AML-193 (cell line): ENCODE measurements at regions not wholly inside any gene's neighbourhood (a gene's known extent, or its start where the extent isn't known, plus 50 kb on each side); places are given as distances from the start of the nearest gene placed in this dataset.

Experiments
- DNase-seq, 2 experiments: peaks; one replicate each; lab custom pipeline; 2025; lab: John Stamatoyannopoulos, UW

DNA sequence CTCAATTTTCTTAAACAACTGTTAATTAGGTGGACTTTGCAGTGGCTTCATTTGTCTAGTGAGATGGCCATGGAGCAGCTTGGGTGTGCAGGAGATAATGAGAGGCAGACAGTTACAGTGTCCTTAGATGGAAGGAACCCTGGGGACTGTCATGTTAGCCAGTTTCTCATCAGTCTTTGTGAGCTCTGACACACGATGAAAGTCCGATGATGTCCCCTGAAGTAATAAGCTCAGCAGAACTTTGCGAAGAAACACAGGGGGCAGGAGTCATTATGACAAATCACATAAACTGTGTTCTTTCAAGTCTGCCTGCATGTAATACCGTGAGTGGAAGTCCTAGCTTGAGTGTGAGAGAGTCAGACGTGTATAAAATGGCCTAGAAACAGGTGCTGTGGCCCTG is 201.8 kb downstream of the DRD1 start:
- no peak for DNase-seq

- DNase-seq, result no peak
Observed at GRCh38 chr5:175238326-175238725, 205.7 kb downstream of the DRD1 start.

DNA sequence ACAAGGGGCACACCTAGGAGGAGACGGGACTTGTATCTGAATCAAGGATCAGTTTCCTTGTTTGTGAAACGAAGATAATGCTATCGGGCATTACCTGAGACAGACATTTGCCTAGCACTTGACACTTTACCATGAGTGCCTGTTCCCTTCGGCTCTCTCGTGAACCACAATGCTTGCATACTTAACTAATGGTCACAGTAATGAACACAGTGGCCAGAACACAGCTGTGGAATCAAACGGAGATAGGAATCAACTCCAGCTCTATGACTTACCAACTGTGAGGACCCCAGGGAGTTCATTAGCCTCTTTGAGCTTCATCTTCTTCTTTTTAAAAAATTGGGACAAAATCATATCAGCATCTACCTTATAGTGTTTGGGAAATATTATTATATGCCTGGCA is 207.8 kb downstream of the DRD1 start:
- no peak for DNase-seq

GRCh38 chr5:175235251-175235960 is 208.6 kb downstream of the DRD1 start:
- DNase-seq, result no peak

- no peak for DNase-seq
Observed at GRCh38 chr5:175230299-175230698, 213.7 kb downstream of the DRD1 start.

GRCh38 chr5:175226506-175226905 is 217.5 kb downstream of the DRD1 start:
- no peak for DNase-seq

- no peak for DNase-seq
Observed at GRCh38 chr5:175223291-175223690, 220.7 kb downstream of the DRD1 start.

- no peak for DNase-seq
Observed at GRCh38 chr5:175222621-175223020, 221.4 kb downstream of the DRD1 start.

DNA sequence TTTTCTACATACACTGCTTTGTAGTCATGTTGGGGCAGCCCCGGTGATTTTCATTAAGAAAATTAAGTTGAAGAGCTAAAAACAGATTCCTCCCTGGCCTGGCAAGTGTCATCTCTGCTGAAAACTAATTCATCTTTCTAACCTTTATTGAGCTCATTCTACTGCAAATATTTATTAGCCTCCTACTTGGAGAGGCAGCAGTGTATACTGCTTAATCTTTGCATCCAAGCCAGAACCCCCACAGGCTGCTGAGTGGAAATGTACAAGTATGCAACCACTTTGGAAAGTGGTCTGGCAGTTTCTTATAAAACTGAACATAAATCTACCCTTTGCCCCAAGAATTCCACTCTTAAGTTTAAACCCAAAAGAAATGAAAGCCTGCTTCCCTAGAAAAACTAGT is 223.4 kb downstream of the DRD1 start:
- DNase-seq, result no peak

GRCh38 chr5:175219366-175219765 is 224.6 kb downstream of the DRD1 start:
- DNase-seq, result no peak

DNA sequence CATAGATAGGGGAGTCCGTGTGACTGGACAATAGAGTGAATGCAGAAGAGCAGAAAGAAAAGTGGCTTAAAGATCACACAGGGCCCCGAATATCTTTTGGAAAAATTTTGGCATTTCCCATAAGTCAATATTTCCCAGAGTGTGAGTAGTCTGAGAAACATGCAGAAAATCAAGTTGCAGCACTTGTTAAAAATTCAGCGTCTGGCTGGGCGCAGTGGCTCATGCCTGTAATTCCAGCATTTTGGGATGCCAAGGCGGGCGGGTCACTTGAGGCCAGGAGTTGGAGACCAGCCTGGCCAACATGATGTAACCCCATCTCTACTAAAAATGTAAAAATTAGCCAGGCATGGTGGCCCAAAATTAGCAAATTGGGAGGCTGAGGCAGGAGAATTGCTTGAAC is 227.0 kb downstream of the DRD1 start:
- no peak for DNase-seq

DNA sequence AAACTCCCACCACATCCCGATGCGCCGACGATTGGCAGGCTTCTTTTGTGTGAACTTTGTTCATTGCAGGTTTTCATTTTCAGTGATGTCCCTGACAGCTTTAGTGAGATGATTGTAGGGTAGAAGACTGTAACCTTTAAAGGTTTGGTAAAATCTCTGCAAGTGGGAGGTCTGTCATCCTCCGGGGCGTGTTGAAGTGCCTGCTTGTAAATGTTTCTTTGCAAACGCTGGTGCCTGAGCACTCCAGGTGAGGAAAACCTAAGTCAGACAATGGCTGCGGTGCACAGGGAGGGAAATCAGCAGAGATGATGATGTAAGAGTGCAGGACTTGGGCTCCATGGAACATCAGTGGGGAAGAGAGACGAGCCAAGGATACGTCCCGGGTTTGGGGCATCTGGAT is 228.1 kb downstream of the DRD1 start:
- no peak for DNase-seq

- no peak for DNase-seq
Observed at GRCh38 chr5:175214152-175214551, 229.8 kb downstream of the DRD1 start.

- no peak for DNase-seq
Observed at GRCh38 chr5:175211956-175212756, 231.8 kb downstream of the DRD1 start.

- DNase-seq, result no peak
Observed at GRCh38 chr5:175207321-175208040, 236.5 kb downstream of the DRD1 start.

DNA sequence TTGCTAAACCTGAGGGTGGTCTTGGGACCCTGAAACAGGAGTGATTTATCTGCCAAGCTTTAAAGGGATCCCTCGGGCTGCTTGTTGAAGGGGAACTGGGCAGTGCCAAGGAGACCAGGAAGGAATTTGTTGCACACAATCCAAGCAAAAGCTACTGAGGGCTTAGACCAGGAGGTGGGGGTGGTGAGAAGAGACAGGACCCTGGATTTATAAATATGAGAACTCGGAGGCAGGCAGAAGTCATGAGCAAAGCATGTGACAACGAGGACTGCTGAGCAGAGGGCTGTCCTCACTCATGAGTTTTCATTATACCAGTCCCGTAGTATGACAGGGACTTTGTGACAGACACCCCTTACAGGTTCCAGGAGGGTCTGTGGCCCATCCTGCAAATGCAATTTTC is 237.3 kb downstream of the DRD1 start:
- no peak for DNase-seq

DNA sequence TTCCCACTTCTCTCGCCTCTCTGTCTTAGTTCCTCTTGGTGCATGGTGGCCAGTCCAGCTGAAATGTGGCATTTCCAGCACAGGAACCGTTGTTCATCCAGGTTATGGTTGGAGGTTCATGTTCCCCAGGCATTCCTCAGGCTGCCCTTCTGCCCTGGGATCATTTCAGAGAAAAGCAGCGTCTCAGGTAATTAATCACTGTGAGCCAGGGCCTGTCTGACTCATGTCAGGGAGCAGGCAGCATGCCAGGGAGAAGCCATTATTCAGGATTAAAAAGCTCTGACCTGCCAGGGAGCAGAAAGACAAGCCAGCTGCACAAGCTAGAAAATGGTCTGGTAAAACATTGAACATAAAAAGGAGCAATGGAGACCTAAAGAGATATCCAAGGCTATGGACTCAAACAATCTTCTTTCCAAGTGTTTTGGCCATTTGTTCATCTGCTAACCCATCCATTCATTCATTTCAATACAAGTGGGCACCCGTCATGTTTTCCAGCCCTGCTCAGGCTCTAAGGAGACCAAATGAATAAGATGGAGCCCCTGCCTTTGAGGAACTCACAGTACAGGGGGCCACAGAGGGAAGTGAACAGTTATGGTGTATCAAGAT is 241.4 kb downstream of the DRD1 start:
- no peak for DNase-seq

DNA sequence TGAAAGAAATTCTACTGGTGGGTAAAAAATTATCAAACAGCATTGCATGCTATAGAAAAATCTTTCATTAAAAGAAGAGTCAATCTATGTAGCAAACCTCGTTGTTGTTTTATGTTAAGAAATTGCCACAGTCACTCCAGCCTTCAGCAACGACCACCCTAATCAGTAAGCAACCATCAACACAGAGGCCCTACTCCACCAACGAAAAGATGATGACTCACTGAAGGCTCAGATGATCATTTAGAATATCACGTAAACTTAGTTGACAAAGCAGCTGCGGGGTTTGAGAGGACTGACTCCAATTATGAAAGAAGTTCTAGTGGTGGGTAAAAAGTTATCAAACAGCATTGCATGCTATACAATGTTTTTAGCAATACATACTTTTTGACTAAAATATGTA is 242.6 kb downstream of the DRD1 start:
- DNase-seq, result no peak

DNA sequence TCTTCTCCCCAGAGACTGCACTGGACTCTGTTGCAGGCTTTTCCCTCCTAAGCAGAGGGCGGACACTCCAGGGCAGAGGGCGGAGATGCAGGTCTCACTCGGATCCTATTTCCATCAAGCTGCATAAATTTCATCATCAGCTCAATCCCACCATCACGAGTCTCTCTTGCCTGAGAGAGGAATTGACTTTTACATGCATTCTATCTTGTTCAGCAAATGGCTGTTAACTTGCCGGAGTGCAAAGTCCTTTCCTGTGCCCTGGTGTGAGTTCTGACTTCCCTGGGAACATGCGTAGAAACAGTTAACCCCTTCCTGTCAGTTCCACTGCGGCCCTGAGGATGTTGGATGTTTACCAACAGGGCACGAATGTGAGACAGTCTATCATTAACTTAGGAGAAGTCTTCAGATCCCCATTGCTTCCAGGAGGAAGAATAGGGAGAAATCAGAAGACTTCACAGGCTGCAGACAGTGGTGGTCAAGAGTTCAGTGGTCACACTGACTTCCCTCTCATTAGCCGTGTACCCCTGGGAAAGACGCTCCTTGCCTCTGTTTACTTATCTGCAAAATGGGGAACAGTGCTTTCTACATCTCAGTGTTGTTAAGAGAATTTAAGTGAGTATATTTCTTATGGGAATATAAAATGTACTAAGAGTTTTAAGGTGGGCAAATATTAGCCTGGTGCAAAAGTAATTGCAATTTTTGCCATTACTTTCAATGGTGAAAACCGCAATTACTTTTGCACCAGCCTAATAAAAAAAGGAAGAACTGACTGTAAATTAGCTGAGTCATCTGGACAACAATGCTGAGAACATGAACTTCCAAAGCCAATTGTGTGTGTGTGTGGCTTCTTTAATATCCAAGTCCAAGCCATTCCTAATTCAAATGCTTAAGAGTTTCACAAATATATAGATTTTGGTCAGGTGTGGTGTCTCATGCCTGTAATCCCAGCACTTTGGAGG is 248.0 kb downstream of the DRD1 start:
- DNase-seq, result no peak

DNA sequence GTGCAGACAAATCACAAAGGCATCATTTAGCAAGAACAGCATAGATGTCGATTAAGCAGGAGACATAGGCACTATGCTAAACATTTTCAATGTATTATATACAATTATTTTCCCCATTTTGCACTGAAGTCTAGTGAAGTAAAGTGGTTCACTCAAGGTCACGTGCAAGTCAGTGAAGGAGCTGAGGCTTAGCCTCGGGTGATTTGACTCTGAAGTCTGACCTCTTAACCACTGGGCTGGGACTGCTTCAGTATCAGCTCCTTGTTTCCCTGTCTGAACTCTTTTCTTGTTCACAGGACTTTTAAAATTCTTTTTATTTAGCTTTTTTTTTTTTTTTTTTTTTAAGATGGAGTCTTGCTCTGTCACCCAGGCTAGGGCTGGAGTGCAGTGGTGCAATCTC is 262.7 kb downstream of the DRD1 start:
- DNase-seq, result no peak

GRCh38 chr5:175170899-175171298 is 273.1 kb downstream of the DRD1 start:
- DNase-seq, result no peak
